ENCODE measurements at regions not wholly inside any gene's neighbourhood (a gene's known extent, or its start where the extent isn't known, plus 50 kb on each side); places are given as distances from the start of the nearest gene placed in this dataset.

- no peak for TF ChIP-seq CTCF (IDR thresholded peaks at IDR 0.05)
- no peak for TF ChIP-seq TEAD4 (IDR thresholded peaks at IDR 0.05; ENCODE audit: borderline replicate concordance, insufficient read depth)
- no peak for TF ChIP-seq RFX5 (IDR thresholded peaks at IDR 0.05; ENCODE audit: low read length)
- TF ChIP-seq PBX3 (IDR thresholded peaks at IDR 0.05) = no peak
- TF ChIP-seq, protein P1, sequence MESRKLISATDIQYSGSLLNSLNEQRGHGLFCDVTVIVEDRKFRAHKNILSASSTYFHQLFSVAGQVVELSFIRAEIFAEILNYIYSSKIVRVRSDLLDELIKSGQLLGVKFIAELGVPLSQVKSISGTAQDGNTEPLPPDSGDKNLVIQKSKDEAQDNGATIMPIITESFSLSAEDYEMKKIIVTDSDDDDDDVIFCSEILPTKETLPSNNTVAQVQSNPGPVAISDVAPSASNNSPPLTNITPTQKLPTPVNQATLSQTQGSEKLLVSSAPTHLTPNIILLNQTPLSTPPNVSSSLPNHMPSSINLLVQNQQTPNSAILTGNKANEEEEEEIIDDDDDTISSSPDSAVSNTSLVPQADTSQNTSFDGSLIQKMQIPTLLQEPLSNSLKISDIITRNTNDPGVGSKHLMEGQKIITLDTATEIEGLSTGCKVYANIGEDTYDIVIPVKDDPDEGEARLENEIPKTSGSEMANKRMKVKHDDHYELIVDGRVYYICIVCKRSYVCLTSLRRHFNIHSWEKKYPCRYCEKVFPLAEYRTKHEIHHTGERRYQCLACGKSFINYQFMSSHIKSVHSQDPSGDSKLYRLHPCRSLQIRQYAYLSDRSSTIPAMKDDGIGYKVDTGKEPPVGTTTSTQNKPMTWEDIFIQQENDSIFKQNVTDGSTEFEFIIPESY (IDR thresholded peaks at IDR 0.05; ENCODE audit: borderline replicate concordance, low read depth) = no peak
- no peak for TF ChIP-seq MEF2A (IDR thresholded peaks at IDR 0.05; ENCODE audit: borderline replicate concordance, low read depth)
- TF ChIP-seq MAX (IDR thresholded peaks at IDR 0.05; ENCODE audit: low read depth) = no peak
- no peak for TF ChIP-seq EP300 (IDR thresholded peaks at IDR 0.05; ENCODE audit: borderline replicate concordance in 1 of 2, low read depth in 1 of 2, low read length in 1 of 2)
- TF ChIP-seq TAF1 (IDR thresholded peaks at IDR 0.05; ENCODE audit: borderline replicate concordance, low read depth, low read length) = no peak
These were observed 189.8 kb downstream of the TMEM18 start for GRCh38 chr2:487186-488079.
